Stimulated activated naive B cell treated with anti-CD40 and anti-IgM and Interleukin-4, amounts not matched to agents 10 μg/mL and 1 μg/mL and 100 μg/mL, for 72 hours (primary cell): ENCODE measurements at regions not wholly inside any gene's neighbourhood (a gene's known extent, or its start where the extent isn't known, plus 50 kb on each side); places are given as distances from the start of the nearest gene placed in this dataset.

Experiments
- ATAC-seq, 2 donors: fragments of 150-1000 bp; cut with Tn5 transposase; replicated peaks; 2 replicates each; pipeline ENCODE4 v1.10.0; 2021; ENCODE audit warnings: moderate library complexity in 1 of 2
- DNase-seq: peaks from one replicate; pipeline ENCODE4 v3.0.0; 2021
- H3K27ac Mint-ChIP-seq: one replicate; pipeline ENCODE4 v1.8.0; 2022; ENCODE audit warnings: mild to moderate bottlenecking, mixed read lengths
- H3K27me3 Mint-ChIP-seq, 2 donors: one replicate each; pipeline ENCODE4 v1.8.0; 2022; ENCODE audit warnings: mixed read lengths in 2 of 2
- H3K36me3 Mint-ChIP-seq, 2 donors: one replicate each; pipeline ENCODE4 v1.8.0; 2022; ENCODE audit warnings: mixed read lengths in 2 of 2, mild to moderate bottlenecking in 1 of 2
- H3K4me1 Mint-ChIP-seq, 2 donors: one replicate each; pipeline ENCODE4 v1.8.0; 2022; ENCODE audit warnings: mixed read lengths in 2 of 2, mild to moderate bottlenecking in 1 of 2
- H3K4me3 Mint-ChIP-seq, 2 donors: one replicate each; pipeline ENCODE4 v1.8.0; 2022; ENCODE audit warnings: mild to moderate bottlenecking in 2 of 2, mixed read lengths in 2 of 2, moderate library complexity in 1 of 2
- H3K9me3 Mint-ChIP-seq, 2 donors: one replicate each; pipeline ENCODE4 v1.8.0; 2022; ENCODE audit warnings: mixed read lengths in 2 of 2, mild to moderate bottlenecking in 1 of 2

- H3K36me3 Mint-ChIP-seq = no peaks in the 10 kb centered on the region
- H3K27ac Mint-ChIP-seq = no peak overlapping the region
- H3K4me3 Mint-ChIP-seq = no peak overlapping the region
- no peaks in the 10 kb centered on the region for H3K27me3 Mint-ChIP-seq
- no peaks in the 10 kb centered on the region for H3K4me1 Mint-ChIP-seq
- H3K9me3 Mint-ChIP-seq = no peaks in the 10 kb centered on the region
- ATAC-seq (no peak), DNase-seq (no peak)
Measured at GRCh38 chr4:165600959-165601683, 222.3 kb downstream of the CPE start.

DNA sequence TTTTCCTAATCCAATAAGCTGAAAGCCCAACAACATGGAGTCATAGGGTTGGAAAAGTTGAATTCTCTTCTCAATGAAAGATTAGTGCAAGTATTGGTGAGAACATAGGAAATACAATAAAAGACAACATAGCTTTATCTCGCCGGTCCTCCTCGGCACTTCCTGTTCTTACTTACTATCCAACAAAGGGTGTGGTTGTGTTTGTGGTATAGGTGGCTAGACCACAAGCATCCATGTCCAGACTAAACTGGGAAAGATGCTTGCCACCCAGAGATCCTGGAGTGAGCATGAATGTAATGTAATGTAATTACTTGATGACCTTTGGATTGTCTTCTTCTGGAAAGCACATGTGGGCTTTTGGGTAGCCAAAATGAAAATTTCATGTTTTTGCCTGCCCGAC is 223.8 kb downstream of the CPE start:
- ATAC-seq (no peak), DNase-seq (no peak)
- H3K4me1 Mint-ChIP-seq = no peaks in the 10 kb centered on the region
- H3K27ac Mint-ChIP-seq = no peak overlapping the region
- no peaks in the 10 kb centered on the region for H3K27me3 Mint-ChIP-seq
- no peaks in the 10 kb centered on the region for H3K9me3 Mint-ChIP-seq
- no peak overlapping the region for H3K4me3 Mint-ChIP-seq
- H3K36me3 Mint-ChIP-seq = no peaks in the 10 kb centered on the region

- Mint-ChIP-seq H3K36me3 (no peaks in the 10 kb centered on the region), H3K27me3 (no peaks in the 10 kb centered on the region), H3K4me1 (no peaks in the 10 kb centered on the region), H3K27ac (no peak overlapping the region), H3K9me3 (no peaks in the 10 kb centered on the region), H3K4me3 (no peak overlapping the region)
- ATAC-seq (no peak), DNase-seq (no peak)
Measured at GRCh38 chr4:165604181-165604580, 225.4 kb downstream of the CPE start.

GRCh38 chr4:165605811-165606210 is 227.0 kb downstream of the CPE start:
- DNase-seq (no peak), ATAC-seq (no peak)
- Mint-ChIP-seq H3K4me3 (no peak overlapping the region), H3K36me3 (no peaks in the 10 kb centered on the region), H3K27me3 (no peaks in the 10 kb centered on the region), H3K9me3 (no peaks in the 10 kb centered on the region), H3K27ac (no peak overlapping the region), H3K4me1 (peaks cover 0 to under 1% of the 10 kb centered on the region in 2 donors)

DNA sequence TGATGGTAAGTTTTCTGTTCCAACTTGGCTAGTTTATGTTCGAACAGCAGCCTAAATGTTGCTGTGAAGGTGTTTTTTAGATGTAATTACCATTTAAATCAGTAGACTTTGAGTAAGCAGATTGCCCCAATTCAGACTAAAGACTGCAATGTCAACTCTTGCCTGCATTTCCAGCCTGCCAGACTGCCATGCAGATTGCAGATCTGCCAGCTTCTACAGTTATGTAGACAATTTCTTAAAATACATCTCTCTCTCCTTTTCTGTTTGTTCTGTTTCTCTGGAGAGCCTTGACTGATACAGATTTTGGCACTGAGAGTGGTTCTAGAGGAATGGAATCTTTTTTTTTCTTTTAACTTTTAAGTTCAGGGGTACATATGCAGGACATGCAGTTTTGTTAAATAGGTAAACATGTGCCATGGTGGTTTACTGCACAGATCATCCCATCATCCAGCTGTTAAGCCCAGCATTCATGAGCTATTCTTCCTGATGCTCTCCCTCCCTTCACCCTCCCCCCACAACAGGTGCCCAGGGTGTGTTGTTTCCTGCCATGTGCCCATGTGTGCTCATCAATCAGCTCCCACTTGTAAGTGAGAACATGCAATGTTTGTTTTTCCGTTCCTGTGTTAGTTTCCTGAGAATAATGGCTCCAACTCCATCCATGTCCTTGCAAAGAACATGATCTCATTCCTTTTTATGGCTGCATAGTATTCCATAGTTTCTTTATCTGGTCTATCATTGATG is 227.8 kb downstream of the CPE start:
- Mint-ChIP-seq H3K27ac (no peak overlapping the region), H3K9me3 (peaks cover 0 to 3% of the 10 kb centered on the region in 2 donors), H3K4me3 (no peak overlapping the region), H3K36me3 (no peaks in the 10 kb centered on the region), H3K27me3 (no peaks in the 10 kb centered on the region), H3K4me1 (peaks cover 4 to 6% of the 10 kb centered on the region in 2 donors)
- ATAC-seq (no peak), DNase-seq (no peak)

- no peak for ATAC-seq
- peaks cover 0 to 3% of the 10 kb centered on the region in 2 donors for H3K9me3 Mint-ChIP-seq
Measured at GRCh38 chr4:165609653-165610052, 230.8 kb downstream of the CPE start.

GRCh38 chr4:165610679-165611437 is 232.1 kb downstream of the CPE start:
- no peak for DNase-seq
- Mint-ChIP-seq H3K36me3 (no peaks in the 10 kb centered on the region), H3K27ac (no peak overlapping the region), H3K4me3 (no peak overlapping the region), H3K27me3 (no peaks in the 10 kb centered on the region), H3K4me1 (peaks cover 4 to 6% of the 10 kb centered on the region in 2 donors), H3K9me3 (peaks cover 0 to 3% of the 10 kb centered on the region in 2 donors)
- no peak for ATAC-seq

More at GRCh38 chr4:165609653-165610052, 230.8 kb downstream of the CPE start:
- Mint-ChIP-seq H3K27ac (no peak overlapping the region), H3K4me3 (no peak overlapping the region), H3K36me3 (no peaks in the 10 kb centered on the region), H3K27me3 (no peaks in the 10 kb centered on the region), H3K4me1 (peaks cover 4 to 6% of the 10 kb centered on the region in 2 donors)
- DNase-seq = no peak

- no peak overlapping the region for H3K4me3 Mint-ChIP-seq
- ATAC-seq (peak; percentile 41 to 65), DNase-seq (no peak)
- no peaks in the 10 kb centered on the region for H3K27me3 Mint-ChIP-seq
- H3K36me3 Mint-ChIP-seq = no peaks in the 10 kb centered on the region
- peaks cover 0 to 5% of the 10 kb centered on the region in 2 donors for H3K9me3 Mint-ChIP-seq
- H3K27ac Mint-ChIP-seq = no peak overlapping the region
- peaks cover 4 to 6% of the 10 kb centered on the region in 2 donors for H3K4me1 Mint-ChIP-seq
Measured at GRCh38 chr4:165612936-165613335, 234.1 kb downstream of the CPE start.

DNA sequence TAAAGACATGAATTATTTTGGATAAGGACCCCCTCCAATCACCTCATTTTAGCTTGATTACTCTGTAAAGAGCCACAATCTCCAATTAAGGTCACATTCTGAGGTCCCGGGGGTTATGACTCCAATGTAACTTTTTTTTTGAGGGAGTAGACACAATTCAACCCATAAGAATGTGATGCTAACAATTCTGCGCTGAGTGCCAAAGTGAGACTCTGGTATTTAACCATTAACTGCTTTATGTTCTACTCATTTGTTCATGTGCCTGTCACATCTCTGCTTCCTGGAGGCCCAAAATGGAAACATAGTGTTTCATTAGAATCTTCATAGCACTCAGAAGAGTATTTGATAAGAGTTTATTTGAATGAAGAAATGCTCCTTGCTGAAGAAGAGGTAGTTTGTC is 234.8 kb downstream of the CPE start:
- Mint-ChIP-seq H3K4me3 (no peak overlapping the region), H3K36me3 (no peaks in the 10 kb centered on the region), H3K9me3 (peaks cover 5% of the 10 kb centered on the region in 2 donors), H3K4me1 (peaks cover 4 to 6% of the 10 kb centered on the region in 2 donors), H3K27me3 (no peaks in the 10 kb centered on the region), H3K27ac (no peak overlapping the region)
- ATAC-seq = no peak
- DNase-seq = no peak

GRCh38 chr4:165620913-165621312 is 242.1 kb downstream of the CPE start:
- Mint-ChIP-seq H3K4me1 (no peaks in the 10 kb centered on the region), H3K9me3 (peaks cover 4 to 8% of the 10 kb centered on the region in 2 donors), H3K36me3 (no peaks in the 10 kb centered on the region), H3K27me3 (no peaks in the 10 kb centered on the region), H3K4me3 (no peak overlapping the region), H3K27ac (no peak overlapping the region)
- no peak for ATAC-seq
- no peak for DNase-seq

- Mint-ChIP-seq H3K27me3 (no peaks in the 10 kb centered on the region), H3K27ac (no peak overlapping the region), H3K4me3 (no peak overlapping the region), H3K4me1 (no peaks in the 10 kb centered on the region), H3K36me3 (no peaks in the 10 kb centered on the region), H3K9me3 (peaks cover 4 to 8% of the 10 kb centered on the region in 2 donors)
- no peak for DNase-seq
- ATAC-seq = no peak
Measured at GRCh38 chr4:165621983-165622382, 243.2 kb downstream of the CPE start.

GRCh38 chr4:165625281-165625680 is 246.5 kb downstream of the CPE start:
- no peaks in the 10 kb centered on the region for H3K27me3 Mint-ChIP-seq
- H3K9me3 Mint-ChIP-seq = peaks cover 0 to under 1% of the 10 kb centered on the region in 2 donors
- no peaks in the 10 kb centered on the region for H3K36me3 Mint-ChIP-seq
- H3K4me1 Mint-ChIP-seq = no peaks in the 10 kb centered on the region
- H3K4me3 Mint-ChIP-seq = no peak overlapping the region
- ATAC-seq (no peak), DNase-seq (no peak)
- no peak overlapping the region for H3K27ac Mint-ChIP-seq

GRCh38 chr4:165626316-165626715 is 246.7 kb upstream of the TLL1 start:
- Mint-ChIP-seq H3K4me1 (no peaks in the 10 kb centered on the region), H3K4me3 (no peak overlapping the region), H3K9me3 (no peaks in the 10 kb centered on the region), H3K27ac (no peak overlapping the region), H3K27me3 (no peaks in the 10 kb centered on the region), H3K36me3 (no peaks in the 10 kb centered on the region)
- no peak for ATAC-seq
- no peak for DNase-seq

GRCh38 chr4:165627128-165627527 is 245.9 kb upstream of the TLL1 start:
- Mint-ChIP-seq H3K4me1 (no peaks in the 10 kb centered on the region), H3K4me3 (no peak overlapping the region), H3K27me3 (no peaks in the 10 kb centered on the region), H3K27ac (no peak overlapping the region), H3K36me3 (no peaks in the 10 kb centered on the region), H3K9me3 (no peaks in the 10 kb centered on the region)
- ATAC-seq (no peak), DNase-seq (no peak)
